Testis (tissue), 2 donors: ENCODE measurements at regions not wholly inside any gene's neighbourhood (a gene's known extent, or its start where the extent isn't known, plus 50 kb on each side); places are given as distances from the start of the nearest gene placed in this dataset.

Source experiments
- CTCF ChIP-seq, 3 experiments: fragments of 450-650 bp in 2 of 3; fragments of 200-600 bp in 1 of 3; sonication (generic) in 1 of 3; IDR thresholded peaks; one replicate each; pipeline ENCODE4 v1.5.1; 2016 to 2019; ENCODE audit warnings: antibody characterized with exemption in 3 of 3, mild to moderate bottlenecking in 2 of 3, moderate library complexity in 1 of 3
- POLR2A ChIP-seq: fragments of 450-650 bp; IDR thresholded peaks from one replicate; pipeline ENCODE4 v1.6.1; 2017; ENCODE audit warnings: antibody characterized with exemption, mild to moderate bottlenecking, moderate library complexity

- no peak for TF ChIP-seq CTCF (IDR thresholded peaks at IDR 0.05)
- TF ChIP-seq POLR2A = no peak
Observed at GRCh38 chr12:28742791-28743190, 406.3 kb upstream of the FAR2 start.
